H1 (cell line): ENCODE measurements at regions not wholly inside any gene's neighbourhood (a gene's known extent, or its start where the extent isn't known, plus 50 kb on each side); places are given as distances from the start of the nearest gene placed in this dataset.

ENCODE experiments used
- CTCF ChIA-PET: fragments of 300-600 bp; sonication (Branson Sonifier 250); formaldehyde crosslinking; loops from one replicate; lab custom pipeline; 2021; ENCODE audit not compliant: partially characterized antibody; lab: Charles Lee
- POLR2A ChIA-PET: fragments of 300-600 bp; sonication (Branson Sonifier 250); formaldehyde crosslinking; loops from one replicate; lab custom pipeline; 2021; ENCODE audit warnings: inconsistent platforms; ENCODE audit not compliant: partially characterized antibody; lab: Charles Lee
- DNase-seq, 2 experiments: peaks; one replicate each; pipeline versions ENCODE4 v3.0.0 to v3.0.0-alpha.2; 2010 to 2022; ENCODE audit warnings: low spot score in 2 of 2, low read depth in 1 of 2, mixed read lengths in 1 of 2
- FAIRE-seq: peaks from 2 replicates; lab custom pipeline; 2011; peaks lifted over from hg19 to GRCh38; lab: Jason Lieb, UNC
- H2AFZ ChIP-seq: 2 replicates; pipeline ENCODE4 v1.8.1; 2012; ENCODE audit warnings: low read length, inconsistent platforms
- H2AK5ac ChIP-seq: 2 replicates; pipeline ENCODE4 v1.6.1; 2013; ENCODE audit warnings: low read depth, low read length
- H2BK120ac ChIP-seq: replicated peaks from 2 replicates; pipeline ENCODE3; 2013; ENCODE audit warnings: low read depth, low read length, inconsistent platforms
- H2BK12ac ChIP-seq: 2 replicates; pipeline ENCODE4 v1.6.1; 2013; ENCODE audit warnings: low read depth, low read length
- H2BK15ac ChIP-seq: 2 replicates; pipeline ENCODE4 v1.6.1; 2013; ENCODE audit warnings: low read length
- H2BK20ac ChIP-seq: 2 replicates; pipeline ENCODE4 v1.6.1; 2013; ENCODE audit warnings: low read length
- H2BK5ac ChIP-seq: 2 replicates; pipeline ENCODE4 v1.6.1; 2013; ENCODE audit warnings: low read depth, low read length
- H3K14ac ChIP-seq: 2 replicates; pipeline ENCODE4 v1.6.1; 2013; ENCODE audit warnings: inconsistent platforms; ENCODE audit not compliant: insufficient read length
- H3K18ac ChIP-seq: 2 replicates; pipeline ENCODE4 v1.6.1; 2013; ENCODE audit warnings: low read length; ENCODE audit errors: extremely low read depth
- H3K23ac ChIP-seq: 2 replicates; pipeline ENCODE4 v1.6.1; 2013; ENCODE audit warnings: inconsistent platforms; ENCODE audit not compliant: insufficient read length
- H3K23me2 ChIP-seq: 2 replicates; pipeline ENCODE4 v1.6.1; 2013; ENCODE audit warnings: low read depth, low read length
- H3K27ac ChIP-seq: 2 replicates; pipeline ENCODE4 v1.6.1; 2011; ENCODE audit warnings: low read depth, low read length, inconsistent platforms
- H3K27me3 ChIP-seq, 4 experiments: replicated peaks in 1 of 4; 1 replicate in 1 of 4; 2 replicates in 3 of 4; pipeline versions ENCODE4 v1.6.1 to v1.8.1; 2011 to 2013; ENCODE audit warnings: low read length in 3 of 4, mild to moderate bottlenecking in 3 of 4, inconsistent platforms in 2 of 4, mixed read lengths in 2 of 4, moderate library complexity in 1 of 4; ENCODE audit not compliant: control insufficient read depth in 3 of 4, insufficient read depth in 3 of 4; ENCODE audit errors: extremely low read depth in 1 of 4
- H3K36me3 ChIP-seq, 4 experiments: 2 replicates each; pipeline versions ENCODE4 v1.6.1 to v1.8.1; 2011 to 2013; ENCODE audit warnings: mild to moderate bottlenecking in 4 of 4, low read length in 3 of 4, moderate library complexity in 2 of 4, control low read depth in 1 of 4, inconsistent platforms in 1 of 4; ENCODE audit not compliant: insufficient read depth in 4 of 4, control insufficient read depth in 2 of 4
- H3K4ac ChIP-seq: replicated peaks from 2 replicates; pipeline ENCODE3; 2013; ENCODE audit warnings: low read length, low read depth, mixed read lengths, inconsistent platforms; ENCODE audit not compliant: insufficient read length
- H3K4me1 ChIP-seq, 4 experiments: replicated peaks in 1 of 4; 1 replicate in 1 of 4; 2 replicates in 3 of 4; pipeline versions ENCODE4 v1.6.1 to v1.8.1; 2011 to 2013; ENCODE audit warnings: low read length in 3 of 4, inconsistent platforms in 2 of 4, mixed read lengths in 1 of 4; ENCODE audit not compliant: insufficient read depth in 4 of 4, control insufficient read depth in 3 of 4
- H3K4me2 ChIP-seq, 2 experiments: 2 replicates each; pipeline versions ENCODE4 v1.6.1 to v1.8.1; 2011 to 2013; ENCODE audit warnings: low read depth in 2 of 2, low read length in 2 of 2, control low read depth in 1 of 2, inconsistent platforms in 1 of 2, mild to moderate bottlenecking in 1 of 2; ENCODE audit not compliant: insufficient read depth in 1 of 2
- H3K4me3 ChIP-seq, 4 experiments: fragments of 200-600, 300-600 bp in 1 of 4; sonication (generic), shearing (Covaris generic), sonication (Bioruptor Twin) in 1 of 4; 2 replicates each; pipeline versions ENCODE4 v1.5.1 to v1.8.1; 2011 to 2016; ENCODE audit warnings: low read length in 4 of 4, low read depth in 3 of 4, control low read depth in 2 of 4, inconsistent platforms in 2 of 4, mild to moderate bottlenecking in 2 of 4, mixed read lengths in 1 of 4, moderate library complexity in 1 of 4; ENCODE audit not compliant: insufficient read depth in 2 of 4; ENCODE audit errors: extremely low read depth in 1 of 4
- H3K56ac ChIP-seq: replicated peaks from 2 replicates; pipeline ENCODE3; 2013; ENCODE audit warnings: low read depth, mild to moderate bottlenecking, mixed read lengths, low read length, inconsistent platforms; ENCODE audit not compliant: insufficient read length
- H3K79me1 ChIP-seq: 2 replicates; pipeline ENCODE4 v1.6.1; 2013; ENCODE audit warnings: low read depth, low read length, control low read depth
- H3K79me2 ChIP-seq, 2 experiments: 2 replicates each; pipeline versions ENCODE4 v1.6.1 to v1.8.1; 2012 to 2013; ENCODE audit warnings: low read length in 2 of 2, mild to moderate bottlenecking in 2 of 2, inconsistent platforms in 1 of 2; ENCODE audit not compliant: insufficient read depth in 2 of 2, control insufficient read depth in 1 of 2
- H3K9ac ChIP-seq, 4 experiments: replicated peaks in 1 of 4; 1 replicate in 1 of 4; 2 replicates in 3 of 4; pipeline versions ENCODE4 v1.6.1 to v1.8.1; 2011 to 2013; ENCODE audit warnings: low read depth in 3 of 4, low read length in 3 of 4, control low read depth in 2 of 4, mild to moderate bottlenecking in 2 of 4, moderate library complexity in 2 of 4, inconsistent platforms in 1 of 4; ENCODE audit errors: extremely low read depth in 1 of 4
- H3K9me3 ChIP-seq, 2 experiments: 2 replicates each; pipeline versions ENCODE4 v1.6.1 to v1.8.1; 2012 to 2013; ENCODE audit warnings: mild to moderate bottlenecking in 2 of 2, moderate library complexity in 2 of 2, control low read depth in 1 of 2, inconsistent platforms in 1 of 2, low read depth in 1 of 2, low read length in 1 of 2, mixed read lengths in 1 of 2; ENCODE audit not compliant: insufficient read depth in 2 of 2
- H4K20me1 ChIP-seq, 2 experiments: replicated peaks in 1 of 2; 2 replicates each; pipeline versions ENCODE3 to v1.8.1; 2011 to 2013; ENCODE audit warnings: inconsistent platforms in 2 of 2, low read length in 2 of 2, mild to moderate bottlenecking in 1 of 2; ENCODE audit not compliant: insufficient read depth in 2 of 2, control insufficient read depth in 1 of 2
- H4K5ac ChIP-seq: 2 replicates; pipeline ENCODE4 v1.6.1; 2013; ENCODE audit warnings: low read length, low read depth, mixed read lengths, inconsistent platforms; ENCODE audit not compliant: insufficient read length
- H4K8ac ChIP-seq: 2 replicates; pipeline ENCODE4 v1.8.0; 2013; ENCODE audit warnings: mild to moderate bottlenecking, moderate library complexity, low read length, inconsistent platforms; ENCODE audit not compliant: insufficient read depth; ENCODE audit errors: extremely low read depth
- H4K91ac ChIP-seq: replicated peaks from 2 replicates; pipeline ENCODE3; 2013; ENCODE audit warnings: low read length, mixed read lengths, inconsistent platforms; ENCODE audit not compliant: insufficient read length
- BCL11A ChIP-seq, 2 experiments: IDR thresholded peaks; one replicate each; pipeline ENCODE4 v1.6.1; 2011; ENCODE audit warnings: low read depth in 2 of 2, low read length in 2 of 2, mild to moderate bottlenecking in 2 of 2
- PHF8 ChIP-seq: fragments of 200-600 bp; sonication (generic); conservative IDR thresholded peaks from 2 replicates; pipeline ENCODE4 v1.7.1; 2012; ENCODE audit warnings: low read depth, mild to moderate bottlenecking, inconsistent platforms, low read length, moderate library complexity
- RAD21 ChIP-seq, 2 experiments: IDR thresholded peaks in 1 of 2; conservative IDR thresholded peaks in 1 of 2; 2 replicates each; pipeline ENCODE4 v1.6.1; 2011; ENCODE audit warnings: low read depth in 2 of 2, low read length in 2 of 2, improper control_type of control experiment in 1 of 2, inconsistent platforms in 1 of 2, mild to moderate bottlenecking in 1 of 2, moderate library complexity in 1 of 2
- WGBS, 2 experiments: shearing (Covaris generic) in 1 of 2; methylation state at CpG; one replicate each; pipeline versions ENCODE4 v1.1.6 to v1.1.7; 2013 to 2015; ENCODE audit warnings: low lambda C conversion rate in 2 of 2, mixed read lengths in 2 of 2, inconsistent platforms in 1 of 2, low coverage in 1 of 2, missing lambda C conversion rate in 1 of 2; ENCODE audit not compliant: insufficient replicate concordance in 2 of 2, insufficient coverage in 1 of 2, insufficient read length in 1 of 2; ENCODE audit errors: extremely low coverage in 1 of 2, missing lambda C conversion rate in 1 of 2; 5-methylcytosine and 5-hydroxymethylcytosine counted together

- H2AFZ ChIP-seq = no peak overlapping the region
- H3K56ac ChIP-seq = no peak overlapping the region
- peaks cover 0 to 7% (median 4%) of the 10 kb centered on the region in 4 experiments; a peak in 5 of 7 replicates for H3K4me1 ChIP-seq
- H3K23me2 ChIP-seq = no peaks in the 10 kb centered on the region
- POLR2A ChIA-PET = interaction anchor here (1.7 kb wide), 1 partner anchor 69 kb away, joined by 7 read pairs; no protein-coding TSS in a partner anchor
- no peak overlapping the region for H3K23ac ChIP-seq
- no peak overlapping the region for H4K91ac ChIP-seq
- TF ChIP-seq RAD21 (IDR thresholded peaks at IDR 0.05 in 1 of 2, conservative IDR thresholded peaks at IDR 0.05 in 1 of 2; ENCODE audit: low read depth in 2 of 2, low read length in 2 of 2) (no peak), PHF8 (no peak), BCL11A (IDR thresholded peaks at IDR 0.05; ENCODE audit: low read depth in 2 of 2, low read length in 2 of 2) (no peak)
- H3K27ac ChIP-seq = no peak overlapping the region
- H3K14ac ChIP-seq = no peak overlapping the region
- H3K4ac ChIP-seq = no peak overlapping the region
- H2BK15ac ChIP-seq = no peak overlapping the region
- H3K9ac ChIP-seq = no peak overlapping the region
- no peak overlapping the region for H3K18ac ChIP-seq
- no peaks in the 10 kb centered on the region; a peak in 1 of 4 replicates for H3K9me3 ChIP-seq
- no peak overlapping the region for H4K8ac ChIP-seq
- no peak overlapping the region for H3K4me3 ChIP-seq
- FAIRE-seq (no peak), DNase-seq (no peak)
- H3K4me2 ChIP-seq = no peak overlapping the region
- WGBS, 2 experiments = 97% methylated on average over 2 of the region's 2 CpGs; no CpG with 5 or more reads in 1 of the 2 experiments
- no peaks in the 10 kb centered on the region; a peak in 1 of 8 replicates for H3K36me3 ChIP-seq
- H2BK12ac ChIP-seq = no peak overlapping the region
- no peak overlapping the region for H4K5ac ChIP-seq
- H4K20me1 ChIP-seq = no peaks in the 10 kb centered on the region
- H2BK120ac ChIP-seq = no peak overlapping the region
- no peak overlapping the region for H2BK5ac ChIP-seq
- H2BK20ac ChIP-seq = no peak overlapping the region
- H3K79me1 ChIP-seq = no peaks in the 10 kb centered on the region
- CTCF ChIA-PET = interaction anchor here (1.2 to 1.5 kb wide), 2 partner anchors 45 to 48 kb away, joined by 3 to 4 read pairs; no protein-coding TSS in a partner anchor
- H3K79me2 ChIP-seq = no peaks in the 10 kb centered on the region
- no peaks in the 10 kb centered on the region for H3K27me3 ChIP-seq
- H2AK5ac ChIP-seq = no peak overlapping the region
Observed at GRCh38 chr14:38129192-38129591, 78.5 kb upstream of the SSTR1 start.
